ENCODE measurements at regions not wholly inside any gene's neighbourhood (a gene's known extent, or its start where the extent isn't known, plus 50 kb on each side); places are given as distances from the start of the nearest gene placed in this dataset.
"Not testable (repeated sequence)": the region's sequence is repeated elsewhere in the genome, so short reads cannot be mapped to it uniquely, and the experiment has no call there.

- no peaks in the 10 kb centered on the region for H3K27me3 Mint-ChIP-seq (ENCODE audit: insufficient read depth)
- H3K27ac ChIP-seq (ENCODE audit: low read depth, low read length): no peak overlapping the region
- WGBS, 2 experiments (ENCODE audit: insufficient coverage in 1 of 2, insufficient read length in 1 of 2): 80 to 87% methylated on average over 1 to 3 of the region's 3 CpGs
- H3K27ac Mint-ChIP-seq: no peak overlapping the region
- H3K4me3 ChIP-seq (ENCODE audit: low read length): no peak overlapping the region
- no peaks in the 10 kb centered on the region for H3K9me3 Mint-ChIP-seq
- no peaks in the 10 kb centered on the region for H3K36me3 ChIP-seq (ENCODE audit: control insufficient read depth, insufficient read depth, low read length)
- no peak for DNase-seq
- no peaks in the 10 kb centered on the region for H3K4me1 ChIP-seq (ENCODE audit: control insufficient read depth, insufficient read depth, low read length)
- no peak overlapping the region for H3K9ac ChIP-seq (ENCODE audit: extremely low read depth, low read length, poor library complexity, severe bottlenecking)
- H3K27me3 ChIP-seq (ENCODE audit: control insufficient read depth, insufficient read depth, low read length, poor library complexity, severe bottlenecking): no peaks in the 10 kb centered on the region
- no peaks in the 10 kb centered on the region for H3K9me3 ChIP-seq (ENCODE audit: control insufficient read depth, low read length)
- no peak overlapping the region for H3K4me3 Mint-ChIP-seq
- H3K36me3 Mint-ChIP-seq (ENCODE audit: low read depth): no peaks in the 10 kb centered on the region
- H3K4me1 Mint-ChIP-seq: no peaks in the 10 kb centered on the region
- TF ChIP-seq CTCF (conservative IDR thresholded peaks at IDR 0.05): no peak
These were observed 276.3 kb downstream of the HNRNPD start for GRCh38 chr4:82097504-82097903.

DNA sequence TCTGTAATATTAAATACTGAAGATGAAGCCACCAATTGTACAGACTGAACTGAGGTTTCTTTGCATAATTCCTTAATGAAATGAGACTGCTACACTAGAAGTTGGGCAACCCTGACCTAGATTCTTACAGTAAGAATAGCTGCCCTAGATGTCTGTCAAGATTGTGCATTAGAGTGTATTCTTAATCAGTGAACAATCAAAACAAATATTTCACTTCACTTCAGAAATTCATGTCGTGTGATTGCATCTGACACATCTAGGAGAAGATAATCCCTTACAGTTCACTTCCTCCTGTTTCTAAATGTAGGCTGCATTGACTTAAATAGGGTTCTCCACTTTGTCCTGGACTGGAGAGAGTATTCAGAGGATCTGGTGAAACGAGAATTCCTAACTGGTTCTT is 283.1 kb downstream of the HNRNPD start:
- H3K9me3 Mint-ChIP-seq: peaks cover 5% of the 10 kb centered on the region
- no peak for DNase-seq
- H3K4me1 Mint-ChIP-seq: no peaks in the 10 kb centered on the region
- no peaks in the 10 kb centered on the region for H3K9me3 ChIP-seq (ENCODE audit: control insufficient read depth, low read length)
- no peak overlapping the region for H3K27ac ChIP-seq (ENCODE audit: low read depth, low read length)
- H3K4me1 ChIP-seq (ENCODE audit: control insufficient read depth, insufficient read depth, low read length): no peaks in the 10 kb centered on the region
- no peaks in the 10 kb centered on the region for H3K27me3 Mint-ChIP-seq (ENCODE audit: insufficient read depth)
- no peak overlapping the region for H3K27ac Mint-ChIP-seq
- H3K27me3 ChIP-seq (ENCODE audit: control insufficient read depth, insufficient read depth, low read length, poor library complexity, severe bottlenecking): no peaks in the 10 kb centered on the region
- H3K36me3 Mint-ChIP-seq (ENCODE audit: low read depth): no peaks in the 10 kb centered on the region
- H3K4me3 ChIP-seq (ENCODE audit: low read length): no peak overlapping the region
- no peak for TF ChIP-seq CTCF (conservative IDR thresholded peaks at IDR 0.05)
- 91% methylated on average over 2 of the region's 2 CpGs; no CpG with 5 or more reads in 1 of the 2 experiments for WGBS, 2 experiments (ENCODE audit: insufficient coverage in 1 of 2, insufficient read length in 1 of 2)
- no peaks in the 10 kb centered on the region for H3K36me3 ChIP-seq (ENCODE audit: control insufficient read depth, insufficient read depth, low read length)
- H3K9ac ChIP-seq (ENCODE audit: extremely low read depth, low read length, poor library complexity, severe bottlenecking): no peak overlapping the region
- H3K4me3 Mint-ChIP-seq: no peak overlapping the region

GRCh38 chr4:82084747-82085146 is 289.0 kb downstream of the HNRNPD start:
- Histone ChIP-seq H3K4me3 (ENCODE audit: low read length) (no peak overlapping the region), H3K27me3 (ENCODE audit: control insufficient read depth, insufficient read depth, low read length, poor library complexity, severe bottlenecking) (no peaks in the 10 kb centered on the region), H3K36me3 (ENCODE audit: control insufficient read depth, insufficient read depth, low read length) (no peaks in the 10 kb centered on the region), H3K27ac (ENCODE audit: low read depth, low read length) (no peak overlapping the region), H3K4me1 (ENCODE audit: control insufficient read depth, insufficient read depth, low read length) (no peaks in the 10 kb centered on the region), H3K9ac (ENCODE audit: extremely low read depth, low read length, poor library complexity, severe bottlenecking) (no peak overlapping the region), H3K9me3 (ENCODE audit: control insufficient read depth, low read length) (no peaks in the 10 kb centered on the region)
- peaks cover 5% of the 10 kb centered on the region for H3K9me3 Mint-ChIP-seq
- H3K36me3 Mint-ChIP-seq (ENCODE audit: low read depth): no peaks in the 10 kb centered on the region
- H3K4me1 Mint-ChIP-seq: no peaks in the 10 kb centered on the region
- no peaks in the 10 kb centered on the region for H3K27me3 Mint-ChIP-seq (ENCODE audit: insufficient read depth)
- no peak for TF ChIP-seq CTCF (conservative IDR thresholded peaks at IDR 0.05)
- WGBS, 2 experiments (ENCODE audit: insufficient coverage in 1 of 2, insufficient read length in 1 of 2): 88% methylated on average over 1 of the region's 1 CpG; no CpG with 5 or more reads in 1 of the 2 experiments
- H3K27ac Mint-ChIP-seq: no peak overlapping the region
- no peak overlapping the region for H3K4me3 Mint-ChIP-seq
- no peak for DNase-seq

GRCh38 chr4:82077471-82077995 is 296.3 kb downstream of the HNRNPD start:
- not testable (repeated sequence) for H3K27ac Mint-ChIP-seq; H3K9me3 ChIP-seq (ENCODE audit: control insufficient read depth, low read length); H3K36me3 Mint-ChIP-seq (ENCODE audit: low read depth); H3K27me3 Mint-ChIP-seq (ENCODE audit: insufficient read depth); H3K36me3 ChIP-seq (ENCODE audit: control insufficient read depth, insufficient read depth, low read length); H3K27me3 ChIP-seq (ENCODE audit: control insufficient read depth, insufficient read depth, low read length, poor library complexity, severe bottlenecking); DNase-seq; H3K4me3 ChIP-seq (ENCODE audit: low read length); H3K9ac ChIP-seq (ENCODE audit: extremely low read depth, low read length, poor library complexity, severe bottlenecking); H3K4me1 ChIP-seq (ENCODE audit: control insufficient read depth, insufficient read depth, low read length); H3K4me3 Mint-ChIP-seq; H3K4me1 Mint-ChIP-seq; H3K27ac ChIP-seq (ENCODE audit: low read depth, low read length); H3K9me3 Mint-ChIP-seq
- WGBS, 2 experiments (ENCODE audit: insufficient coverage in 1 of 2, insufficient read length in 1 of 2): 85 to 90% methylated on average over 2 to 28 of the region's 31 CpGs
